ENCODE measurements at regions not wholly inside any gene's neighbourhood (a gene's known extent, or its start where the extent isn't known, plus 50 kb on each side); places are given as distances from the start of the nearest gene placed in this dataset.

DNA sequence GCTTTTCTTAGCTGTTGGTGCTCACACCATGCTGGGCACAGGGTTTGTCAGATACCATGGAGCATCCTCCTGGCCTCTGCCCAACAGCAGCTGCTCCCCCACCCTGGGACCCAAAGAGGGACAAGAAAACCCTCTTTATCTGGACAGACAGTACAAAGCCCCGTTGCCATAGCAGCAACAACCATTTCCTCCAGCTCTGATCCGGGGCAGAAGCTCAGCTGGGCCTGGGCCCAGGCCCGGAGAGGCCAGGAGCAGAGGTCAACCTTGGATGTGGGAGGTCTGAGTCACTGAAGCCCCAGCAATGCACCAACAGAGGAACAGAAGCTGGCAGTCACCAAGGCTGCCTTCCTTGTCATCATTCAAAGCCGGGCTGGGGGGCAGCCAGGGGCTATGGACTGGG, 228.4 kb upstream of the POU3F1 start:
- H3K27me3 ChIP-seq (replicated peaks; ENCODE audit: control insufficient read depth, insufficient read depth, low read length), result peaks cover 27% of the 10 kb centered on the region
- peaks cover 16% of the 10 kb centered on the region for H3K9me3 ChIP-seq (ENCODE audit: control insufficient read depth, low read length)
- no peak overlapping the region for H3K9ac ChIP-seq (ENCODE audit: low read length)
- H3K4me3 ChIP-seq (ENCODE audit: low read length), result no peak overlapping the region
- no peak for DNase-seq (ENCODE audit: low read depth)
- H3K4me1 ChIP-seq (ENCODE audit: control insufficient read depth, insufficient read depth, low read length), result peaks cover 4% of the 10 kb centered on the region
- H3K36me3 ChIP-seq (ENCODE audit: control insufficient read depth, insufficient read depth, low read length, severe bottlenecking), result no peaks in the 10 kb centered on the region

GRCh38 chr1:38273196-38273804, 226.7 kb upstream of the POU3F1 start:
- Histone ChIP-seq H3K9ac (ENCODE audit: low read length) (no peak overlapping the region), H3K4me1 (ENCODE audit: control insufficient read depth, insufficient read depth, low read length) (peaks cover 4% of the 10 kb centered on the region), H3K9me3 (ENCODE audit: control insufficient read depth, low read length) (no peaks in the 10 kb centered on the region), H3K4me3 (ENCODE audit: low read length) (no peak overlapping the region), H3K36me3 (ENCODE audit: control insufficient read depth, insufficient read depth, low read length, severe bottlenecking) (no peaks in the 10 kb centered on the region), H3K27me3 (replicated peaks; ENCODE audit: control insufficient read depth, insufficient read depth, low read length) (peaks cover 28% of the 10 kb centered on the region)
- no peak for DNase-seq (ENCODE audit: low read depth)

GRCh38 chr1:38272515-38272914, 225.9 kb upstream of the POU3F1 start:
- H3K9ac ChIP-seq (ENCODE audit: low read length), result no peak overlapping the region
- DNase-seq (ENCODE audit: low read depth), result no peak
- H3K27me3 ChIP-seq (replicated peaks; ENCODE audit: control insufficient read depth, insufficient read depth, low read length), result peaks cover 30% of the 10 kb centered on the region

GRCh38 chr1:38270849-38271633, 224.4 kb upstream of the POU3F1 start:
- Histone ChIP-seq H3K9ac (ENCODE audit: low read length) (no peak overlapping the region), H3K4me1 (ENCODE audit: control insufficient read depth, insufficient read depth, low read length) (peaks cover 4% of the 10 kb centered on the region), H3K36me3 (ENCODE audit: control insufficient read depth, insufficient read depth, low read length, severe bottlenecking) (no peaks in the 10 kb centered on the region), H3K4me3 (ENCODE audit: low read length) (no peak overlapping the region), H3K9me3 (ENCODE audit: control insufficient read depth, low read length) (no peaks in the 10 kb centered on the region), H3K27me3 (replicated peaks; ENCODE audit: control insufficient read depth, insufficient read depth, low read length) (peaks cover 34% of the 10 kb centered on the region)
- DNase-seq (ENCODE audit: low read depth), result no peak

More at GRCh38 chr1:38272515-38272914, 225.9 kb upstream of the POU3F1 start:
- H3K4me1 ChIP-seq (ENCODE audit: control insufficient read depth, insufficient read depth, low read length), result peaks cover 4% of the 10 kb centered on the region
- no peaks in the 10 kb centered on the region for H3K36me3 ChIP-seq (ENCODE audit: control insufficient read depth, insufficient read depth, low read length, severe bottlenecking)
- H3K4me3 ChIP-seq (ENCODE audit: low read length), result no peak overlapping the region
- no peaks in the 10 kb centered on the region for H3K9me3 ChIP-seq (ENCODE audit: control insufficient read depth, low read length)

DNA sequence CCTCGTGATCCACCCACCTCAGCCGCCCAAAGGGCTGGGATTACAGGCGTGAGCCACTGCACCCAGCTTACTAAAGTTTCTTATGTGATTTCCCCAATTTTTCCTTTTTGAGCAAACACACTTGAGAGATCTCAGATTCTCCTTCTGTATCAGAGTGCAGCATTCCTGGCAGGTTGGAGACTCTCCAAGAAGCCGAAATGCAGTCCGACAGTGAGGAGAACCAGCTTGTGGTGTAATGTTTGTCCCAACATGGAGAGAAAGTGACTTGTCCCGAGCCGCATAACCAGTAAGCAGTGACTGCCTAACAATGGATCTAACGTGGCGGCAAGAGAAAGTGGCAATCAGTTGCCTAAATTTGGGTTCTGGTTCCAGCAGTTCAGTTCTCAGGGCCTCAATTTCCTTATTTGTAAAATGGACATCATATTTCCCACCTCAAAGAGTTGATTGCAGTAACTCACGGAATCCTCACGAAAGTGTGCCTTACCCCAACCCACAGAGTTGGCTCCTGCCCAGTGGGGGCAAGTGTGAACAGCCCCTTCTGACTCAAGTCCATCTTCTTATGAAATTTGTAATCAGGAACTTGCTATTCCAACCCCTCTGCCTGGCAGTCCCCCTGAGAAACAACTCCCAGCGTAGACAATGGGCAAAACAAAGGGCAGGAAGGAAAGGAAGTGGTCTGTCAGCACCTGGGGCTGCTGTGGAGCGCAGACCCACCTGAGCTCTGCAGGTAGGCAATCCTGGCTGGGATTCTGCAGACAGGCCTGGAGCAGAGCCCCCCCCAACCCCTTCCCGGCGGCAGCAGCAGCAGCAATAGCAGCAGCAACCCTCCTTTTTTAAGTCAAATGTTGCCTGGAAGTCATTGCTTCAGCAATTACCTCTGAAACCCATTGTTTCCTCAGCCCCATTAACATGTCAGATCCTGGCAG, 223.6 kb upstream of the POU3F1 start:
- H3K27me3 ChIP-seq (replicated peaks; ENCODE audit: control insufficient read depth, insufficient read depth, low read length), result peaks cover 38% of the 10 kb centered on the region
- DNase-seq (ENCODE audit: low read depth), result no peak
- no peak overlapping the region for H3K9ac ChIP-seq (ENCODE audit: low read length)
- H3K4me1 ChIP-seq (ENCODE audit: control insufficient read depth, insufficient read depth, low read length), result peaks cover 4% of the 10 kb centered on the region
- no peaks in the 10 kb centered on the region for H3K36me3 ChIP-seq (ENCODE audit: control insufficient read depth, insufficient read depth, low read length, severe bottlenecking)
- no peaks in the 10 kb centered on the region for H3K9me3 ChIP-seq (ENCODE audit: control insufficient read depth, low read length)
- no peak overlapping the region for H3K4me3 ChIP-seq (ENCODE audit: low read length)

- Histone ChIP-seq H3K36me3 (ENCODE audit: control insufficient read depth, insufficient read depth, low read length, severe bottlenecking) (no peaks in the 10 kb centered on the region), H3K9me3 (ENCODE audit: control insufficient read depth, low read length) (no peaks in the 10 kb centered on the region), H3K27me3 (replicated peaks; ENCODE audit: control insufficient read depth, insufficient read depth, low read length) (peaks cover 35% of the 10 kb centered on the region), H3K9ac (ENCODE audit: low read length) (no peak overlapping the region), H3K4me3 (ENCODE audit: low read length) (no peak overlapping the region), H3K4me1 (ENCODE audit: control insufficient read depth, insufficient read depth, low read length) (peaks cover 4% of the 10 kb centered on the region)
- no peak for DNase-seq (ENCODE audit: low read depth)
Observed at GRCh38 chr1:38268226-38268625, 221.6 kb upstream of the POU3F1 start.

GRCh38 chr1:38267037-38268036, 220.7 kb upstream of the POU3F1 start:
- Histone ChIP-seq H3K36me3 (ENCODE audit: control insufficient read depth, insufficient read depth, low read length, severe bottlenecking) (no peaks in the 10 kb centered on the region), H3K9ac (ENCODE audit: low read length) (no peak overlapping the region), H3K4me3 (ENCODE audit: low read length) (no peak overlapping the region), H3K4me1 (ENCODE audit: control insufficient read depth, insufficient read depth, low read length) (peaks cover 4% of the 10 kb centered on the region), H3K9me3 (ENCODE audit: control insufficient read depth, low read length) (no peaks in the 10 kb centered on the region), H3K27me3 (replicated peaks; ENCODE audit: control insufficient read depth, insufficient read depth, low read length) (peaks cover 30% of the 10 kb centered on the region)
- no peak for DNase-seq (ENCODE audit: low read depth)

GRCh38 chr1:38266197-38266520, 219.6 kb upstream of the POU3F1 start:
- H3K4me3 ChIP-seq (ENCODE audit: low read length), result no peak overlapping the region
- no peaks in the 10 kb centered on the region for H3K36me3 ChIP-seq (ENCODE audit: control insufficient read depth, insufficient read depth, low read length, severe bottlenecking)
- H3K4me1 ChIP-seq (ENCODE audit: control insufficient read depth, insufficient read depth, low read length), result peaks cover 4% of the 10 kb centered on the region
- no peak overlapping the region for H3K9ac ChIP-seq (ENCODE audit: low read length)
- no peaks in the 10 kb centered on the region for H3K9me3 ChIP-seq (ENCODE audit: control insufficient read depth, low read length)
- DNase-seq (ENCODE audit: low read depth), result no peak
- peaks cover 31% of the 10 kb centered on the region for H3K27me3 ChIP-seq (replicated peaks; ENCODE audit: control insufficient read depth, insufficient read depth, low read length)

GRCh38 chr1:38265293-38266196, 219.0 kb upstream of the POU3F1 start:
- Histone ChIP-seq H3K4me3 (ENCODE audit: low read length) (no peak overlapping the region), H3K9ac (ENCODE audit: low read length) (no peak overlapping the region), H3K27me3 (replicated peaks; ENCODE audit: control insufficient read depth, insufficient read depth, low read length) (peaks cover 27% of the 10 kb centered on the region), H3K9me3 (ENCODE audit: control insufficient read depth, low read length) (no peaks in the 10 kb centered on the region), H3K4me1 (ENCODE audit: control insufficient read depth, insufficient read depth, low read length) (peaks cover 4% of the 10 kb centered on the region), H3K36me3 (ENCODE audit: control insufficient read depth, insufficient read depth, low read length, severe bottlenecking) (no peaks in the 10 kb centered on the region)
- DNase-seq (ENCODE audit: low read depth), result no peak

DNA sequence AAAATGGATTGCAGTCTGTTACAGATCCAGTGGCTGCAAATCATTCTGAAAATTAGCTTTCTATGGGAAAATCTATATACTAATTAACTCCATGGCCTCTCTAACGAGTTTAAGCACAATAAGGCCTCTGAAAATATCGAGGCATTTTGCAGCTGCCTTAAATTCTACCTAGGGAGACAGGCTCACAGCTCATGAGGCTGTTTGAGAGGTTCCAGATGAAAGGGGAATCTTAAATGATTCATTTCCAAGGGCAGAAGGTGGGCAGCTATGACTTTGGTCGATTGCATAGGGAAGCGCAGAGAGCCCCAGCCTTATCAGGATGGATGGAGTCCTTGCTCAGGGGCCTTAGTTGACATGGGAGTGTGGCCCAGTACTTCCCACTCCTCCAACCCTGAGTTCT, 216.8 kb upstream of the POU3F1 start:
- H3K9ac ChIP-seq (ENCODE audit: low read length), result no peak overlapping the region
- no peaks in the 10 kb centered on the region for H3K4me1 ChIP-seq (ENCODE audit: control insufficient read depth, insufficient read depth, low read length)
- no peak overlapping the region for H3K4me3 ChIP-seq (ENCODE audit: low read length)
- H3K9me3 ChIP-seq (ENCODE audit: control insufficient read depth, low read length), result peaks cover 12% of the 10 kb centered on the region
- no peaks in the 10 kb centered on the region for H3K36me3 ChIP-seq (ENCODE audit: control insufficient read depth, insufficient read depth, low read length, severe bottlenecking)
- no peak for DNase-seq (ENCODE audit: low read depth)
- H3K27me3 ChIP-seq (replicated peaks; ENCODE audit: control insufficient read depth, insufficient read depth, low read length), result peaks cover 25% of the 10 kb centered on the region

All from adipocyte (in vitro differentiated cells).